ENCODE measurements at regions not wholly inside any gene's neighbourhood (a gene's known extent, or its start where the extent isn't known, plus 50 kb on each side); places are given as distances from the start of the nearest gene placed in this dataset.
"Not testable (repeated sequence)": the region's sequence is repeated elsewhere in the genome, so short reads cannot be mapped to it uniquely, and the experiment has no call there.

DNA sequence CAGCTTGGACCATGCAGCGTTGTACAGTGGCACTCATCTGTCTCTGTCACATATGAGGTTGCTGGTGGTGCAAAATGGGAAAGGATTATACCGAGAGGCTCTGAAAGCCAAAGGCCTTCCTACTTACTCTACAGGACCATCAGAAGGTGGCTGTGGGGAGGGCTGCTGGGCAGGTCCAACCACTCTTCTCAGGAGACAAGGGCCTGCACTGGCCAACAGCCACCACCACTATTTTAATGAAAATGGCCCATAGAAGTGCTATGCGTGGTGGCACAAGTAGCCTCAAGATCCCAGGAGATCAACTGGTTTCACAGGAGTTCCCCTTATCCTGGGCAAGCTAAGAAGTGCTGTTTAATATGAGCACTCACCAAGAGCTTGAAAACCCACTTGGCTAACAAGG lies 52.3 kb downstream of the MRPL57 start:
- no peak for DNase-seq (ENCODE audit: low read depth in 3 of 3)

DNA sequence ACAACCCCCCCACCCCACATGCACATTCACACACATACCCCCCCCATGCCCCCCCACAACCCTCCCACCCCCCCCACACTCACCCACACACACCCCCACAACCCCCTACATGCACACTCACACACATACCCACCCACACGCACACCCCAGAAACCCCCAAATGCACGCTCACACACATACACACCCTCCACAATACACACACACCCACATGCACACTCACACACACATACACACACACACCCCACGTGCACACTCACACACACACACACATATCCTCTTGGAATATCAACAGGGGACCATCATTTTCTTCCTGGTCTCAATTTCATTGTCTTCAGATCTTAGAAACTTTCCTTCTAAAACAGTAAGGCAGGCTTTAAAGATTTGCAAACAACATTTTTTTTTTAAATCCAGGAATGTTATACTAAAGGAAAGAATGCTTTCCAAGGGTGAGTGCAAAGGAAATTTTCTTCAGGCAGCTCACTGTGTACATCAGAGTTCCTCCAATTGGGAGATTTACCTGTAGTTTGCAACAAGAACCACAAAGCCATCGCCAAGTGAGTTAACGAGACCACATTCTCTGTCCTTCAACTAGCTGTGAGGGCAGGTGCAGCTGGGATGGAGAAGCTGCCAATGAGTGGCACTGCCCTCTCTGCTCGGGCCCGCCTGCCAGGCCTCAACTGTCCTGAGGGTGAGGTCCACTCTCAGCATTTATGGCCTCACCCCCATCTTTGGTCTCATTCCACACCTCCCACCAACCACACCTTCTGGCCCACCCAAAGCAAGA lies 53.0 kb downstream of the MRPL57 start:
- no peak for DNase-seq (ENCODE audit: low read depth in 3 of 3)

DNA sequence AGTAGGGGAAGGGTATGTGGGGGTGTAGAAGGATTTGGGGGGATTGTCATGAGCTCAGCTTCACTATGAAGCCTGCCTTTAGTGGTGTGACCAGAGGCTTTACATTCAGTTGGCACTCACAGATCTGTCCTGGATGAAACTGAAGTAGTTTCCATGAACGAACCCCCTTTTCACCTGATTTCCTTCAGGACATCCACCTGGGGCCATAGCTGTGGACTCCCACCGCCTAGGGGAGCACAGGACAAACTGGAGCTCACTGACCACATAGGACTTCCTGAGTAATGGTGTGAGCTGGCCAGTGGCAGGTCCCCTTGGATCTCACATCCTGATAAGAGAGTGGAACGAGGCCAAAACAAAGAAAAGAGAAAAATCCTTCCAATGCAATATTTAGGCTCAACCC lies 54.1 kb downstream of the MRPL57 start:
- DNase-seq (ENCODE audit: low read depth in 3 of 3): no peak

DNA sequence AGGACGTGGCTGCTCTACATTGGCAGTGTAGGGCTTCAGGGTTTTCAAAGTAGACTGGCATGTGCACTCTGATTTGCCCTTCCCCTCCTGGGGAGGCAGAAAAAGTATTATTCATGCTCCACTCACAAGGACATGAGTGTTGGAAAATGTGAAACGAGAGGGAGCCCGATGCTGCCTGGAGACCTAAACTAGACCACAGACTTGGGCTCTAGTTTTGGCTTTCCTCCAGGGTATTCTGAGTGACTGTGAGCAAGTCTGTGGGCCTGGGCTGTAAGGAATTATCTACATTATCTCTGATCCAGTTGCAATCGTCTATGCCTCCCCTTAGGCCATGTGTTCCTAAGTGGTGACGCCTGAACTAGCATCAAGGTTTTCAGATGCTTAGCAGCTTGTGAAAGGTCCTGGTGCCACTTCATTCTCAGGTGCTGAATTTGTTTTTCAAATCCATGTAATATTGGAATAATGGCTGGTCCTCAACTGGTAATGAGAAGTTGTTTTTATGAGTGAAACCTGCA lies 55.0 kb downstream of the MRPL57 start:
- DNase-seq (ENCODE audit: low read depth in 3 of 3): no peak

DNA sequence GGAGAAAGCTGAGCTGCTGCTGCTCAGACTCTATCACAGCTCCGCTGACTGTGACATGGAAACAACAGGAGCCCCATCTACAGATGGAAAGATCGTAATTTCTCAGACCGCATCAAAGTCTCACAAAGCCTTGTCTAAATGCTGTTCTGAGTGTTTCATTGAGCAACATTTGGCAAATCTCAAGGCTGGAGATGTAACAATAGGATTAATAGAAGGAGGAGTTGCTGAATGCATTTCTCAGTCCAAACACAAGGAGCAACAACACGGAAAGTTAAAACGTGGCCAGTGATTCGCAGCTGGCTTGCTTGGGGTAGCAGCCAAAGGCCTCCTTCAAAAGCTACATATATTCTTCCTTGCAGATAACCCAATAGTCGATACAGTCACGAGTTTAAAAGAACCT lies 55.7 kb downstream of the MRPL57 start:
- DNase-seq (ENCODE audit: low read depth in 3 of 3): no peak

DNA sequence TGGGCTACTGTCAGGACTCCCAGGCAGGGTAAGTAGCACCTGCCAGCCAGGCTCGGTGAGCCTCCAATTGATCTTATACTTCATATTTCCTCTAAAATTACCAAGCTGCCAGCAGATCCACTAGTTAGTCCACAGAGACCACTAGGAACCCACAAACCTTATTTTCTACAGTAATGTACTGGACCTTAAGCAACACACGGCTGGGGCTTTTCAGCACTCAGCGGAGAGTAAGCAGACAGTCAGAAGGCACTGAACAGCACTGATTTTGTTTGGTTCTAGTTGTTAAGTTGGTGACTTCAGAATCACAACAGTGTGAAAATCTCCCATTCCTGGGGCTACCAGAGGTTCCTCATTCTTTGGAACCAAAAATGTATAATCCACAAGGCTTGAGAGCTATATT lies 56.1 kb downstream of the MRPL57 start:
- DNase-seq (ENCODE audit: low read depth in 3 of 3): no peak

DNA sequence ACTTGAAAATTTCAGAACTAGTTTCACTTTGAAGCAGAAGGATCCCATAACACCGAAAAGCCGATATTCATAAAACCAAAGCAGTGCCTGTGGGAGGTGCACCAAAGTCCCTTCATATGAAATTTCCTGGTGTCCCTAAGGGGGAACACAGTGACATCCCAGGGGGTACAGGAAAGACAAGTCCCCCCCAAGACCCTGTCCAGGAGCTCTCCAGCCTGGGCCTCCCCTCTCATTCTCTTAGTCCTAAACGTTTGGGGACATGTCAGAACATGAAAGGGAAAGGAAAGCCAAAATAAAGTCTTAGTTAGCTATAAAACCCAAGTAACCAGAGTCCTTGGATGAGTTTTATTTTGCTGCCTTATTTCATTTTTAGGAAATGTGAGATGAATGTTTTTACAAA lies 56.6 kb downstream of the MRPL57 start:
- no peak for DNase-seq (ENCODE audit: low read depth in 3 of 3)

DNA sequence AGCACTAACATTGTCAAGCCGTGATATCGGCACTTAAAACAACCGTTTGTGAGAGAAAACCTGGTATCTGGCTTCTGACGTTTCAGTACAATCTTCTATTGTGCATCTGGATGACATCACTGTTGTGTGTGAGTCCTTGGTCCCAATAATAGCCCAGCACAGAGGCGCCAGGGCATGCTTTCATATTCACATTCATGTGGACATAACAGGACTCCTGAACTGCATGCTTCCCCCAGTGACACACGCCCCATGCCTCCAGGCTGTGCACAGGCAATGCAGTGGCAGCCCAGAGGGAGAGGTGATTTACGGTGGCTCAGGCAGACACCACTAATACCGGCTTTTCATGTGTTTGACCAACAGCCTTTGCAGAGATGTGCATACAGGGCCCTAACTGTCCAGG lies 58.1 kb downstream of the MRPL57 start:
- no peak for DNase-seq (ENCODE audit: low read depth in 3 of 3)

DNA sequence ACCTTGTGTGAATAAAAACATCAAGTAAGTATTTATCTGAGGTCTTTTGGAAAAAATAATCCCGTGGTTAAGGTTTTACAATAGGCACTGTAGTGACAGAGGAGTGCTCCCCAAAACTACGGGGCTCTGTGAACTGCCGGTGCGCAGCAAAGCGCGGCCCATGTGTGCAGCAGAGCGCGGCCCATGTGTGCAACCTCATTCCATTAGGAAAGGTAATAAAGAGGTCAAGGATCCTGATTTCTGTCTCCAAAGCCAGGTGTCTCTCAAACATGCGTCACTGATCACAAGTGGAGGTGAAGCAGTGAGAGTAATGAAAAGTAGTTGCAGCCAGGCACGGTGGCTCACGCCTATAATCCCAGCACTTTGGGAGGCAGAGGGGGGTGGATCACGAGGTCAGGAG lies 58.7 kb downstream of the MRPL57 start:
- no peak for DNase-seq (ENCODE audit: low read depth in 3 of 3)

DNA sequence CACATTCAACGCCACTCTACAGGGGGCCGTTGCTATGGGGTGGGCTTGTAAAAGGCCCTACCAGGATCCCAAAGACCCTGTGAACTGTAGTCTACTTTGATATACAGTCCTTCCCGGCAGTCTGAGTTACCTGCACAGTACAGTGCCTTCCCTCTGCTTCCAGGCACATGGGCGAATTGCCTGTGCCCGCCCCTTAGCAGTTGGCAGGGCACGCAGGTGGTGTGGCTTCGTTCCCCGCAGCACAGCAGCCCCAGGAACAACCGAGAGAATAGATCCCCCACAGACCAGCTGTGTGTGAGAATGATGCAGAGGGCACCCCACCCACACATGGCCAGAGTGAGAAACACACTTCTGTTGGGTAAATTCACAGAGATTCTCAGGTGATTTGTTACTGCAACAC lies 60.6 kb downstream of the MRPL57 start:
- no peak for DNase-seq (ENCODE audit: low read depth in 3 of 3)

DNA sequence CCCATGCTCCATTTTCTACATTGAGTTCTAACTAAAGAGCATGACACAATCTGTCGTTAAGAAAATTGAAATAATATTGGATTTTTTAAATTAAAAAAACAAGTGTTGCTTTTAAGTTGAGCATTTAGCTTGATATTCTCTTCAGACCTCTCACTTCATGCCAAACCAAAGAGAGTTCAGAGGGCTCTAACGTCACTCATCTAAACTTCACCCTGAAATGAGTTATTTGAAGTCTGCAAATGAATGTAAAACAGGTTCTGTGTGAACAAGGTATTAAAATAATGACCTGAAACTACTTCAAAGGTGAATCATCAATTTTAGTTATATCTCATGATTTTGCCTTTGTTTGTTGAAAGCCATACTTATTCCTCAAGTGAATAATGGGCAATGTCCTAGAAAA lies 61.8 kb downstream of the MRPL57 start:
- DNase-seq (ENCODE audit: low read depth in 3 of 3): no peak

DNA sequence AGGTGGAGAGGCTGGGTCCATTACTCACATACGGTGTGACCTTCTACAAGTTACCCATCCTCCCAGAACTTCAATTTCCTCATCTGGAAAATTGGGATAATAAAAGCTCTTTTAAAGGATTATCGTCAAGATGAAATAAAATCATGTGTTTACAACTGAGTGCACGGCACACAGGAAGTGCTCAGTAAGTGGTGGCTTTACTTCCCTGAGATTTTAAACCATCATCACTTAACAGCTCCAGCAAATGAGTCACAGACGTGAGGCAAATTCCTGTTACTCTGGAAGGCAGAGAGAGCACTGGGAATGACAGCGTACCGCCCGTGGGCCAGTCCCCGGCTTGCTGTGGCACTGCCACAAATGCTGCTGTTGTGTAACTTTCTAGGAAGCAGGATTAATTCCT lies 64.1 kb downstream of the MRPL57 start:
- no peak for DNase-seq (ENCODE audit: low read depth in 3 of 3)

DNA sequence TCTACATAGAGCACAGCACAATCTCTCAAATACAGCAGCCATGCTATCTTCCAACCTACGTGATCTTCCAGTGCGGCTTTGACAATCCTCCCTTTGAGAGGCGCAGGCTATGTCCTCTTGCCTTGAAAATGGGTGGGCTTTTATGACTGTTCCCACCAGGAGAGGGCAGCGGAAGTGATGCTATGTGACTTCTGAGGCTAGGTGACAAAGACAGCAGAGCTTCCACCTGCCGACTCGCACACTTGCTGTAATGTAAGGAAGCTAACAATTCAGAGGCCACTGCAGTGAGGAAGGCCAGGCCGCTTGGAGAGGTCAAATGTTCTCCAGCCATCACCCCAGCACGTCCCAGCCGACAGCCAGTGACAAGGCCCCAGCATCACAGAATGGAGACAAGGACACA lies 65.8 kb downstream of the MRPL57 start:
- DNase-seq (ENCODE audit: low read depth in 3 of 3): no peak

DNA sequence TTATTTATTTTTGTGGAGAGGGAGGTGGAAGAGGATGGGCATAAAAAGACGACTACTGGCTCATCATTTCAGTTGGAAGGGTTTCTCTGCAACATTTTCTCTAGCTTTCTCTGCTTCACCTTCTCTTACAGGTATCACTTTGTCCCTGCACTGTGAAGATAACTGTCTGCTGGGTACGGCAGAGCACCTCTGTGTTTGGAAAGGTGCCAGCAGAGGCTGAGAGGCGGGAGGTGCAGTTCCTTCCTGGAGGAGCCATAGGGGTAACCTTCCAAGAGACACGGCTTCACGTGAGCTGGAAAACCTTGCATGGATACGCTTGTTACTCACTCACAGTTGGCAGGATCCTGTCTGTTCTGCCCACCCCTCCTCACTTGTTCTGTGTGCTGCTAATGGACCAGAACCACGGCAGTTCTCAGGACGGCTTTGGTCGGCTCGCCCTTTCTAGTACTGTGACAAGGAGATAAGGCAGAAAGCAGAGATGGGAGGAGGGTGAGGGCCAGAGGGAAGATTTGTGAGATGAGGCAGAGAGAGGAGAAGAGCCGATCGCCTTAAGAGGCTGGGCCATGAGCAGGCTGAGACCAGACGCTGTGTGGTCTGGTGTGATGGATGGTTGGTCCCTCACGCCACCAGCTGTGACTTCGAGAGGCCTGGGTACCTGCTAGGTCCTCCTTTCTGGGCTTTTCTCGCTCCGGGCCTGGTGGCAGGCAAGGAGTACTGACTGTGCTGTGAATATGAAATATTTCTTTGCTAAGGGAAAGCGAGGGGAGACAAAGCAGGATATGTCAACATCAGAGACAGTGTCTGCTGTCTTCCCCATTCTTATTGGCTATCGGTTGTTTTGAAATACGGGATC lies 66.8 kb downstream of the MRPL57 start:
- DNase-seq (ENCODE audit: low read depth in 3 of 3): no peak

DNA sequence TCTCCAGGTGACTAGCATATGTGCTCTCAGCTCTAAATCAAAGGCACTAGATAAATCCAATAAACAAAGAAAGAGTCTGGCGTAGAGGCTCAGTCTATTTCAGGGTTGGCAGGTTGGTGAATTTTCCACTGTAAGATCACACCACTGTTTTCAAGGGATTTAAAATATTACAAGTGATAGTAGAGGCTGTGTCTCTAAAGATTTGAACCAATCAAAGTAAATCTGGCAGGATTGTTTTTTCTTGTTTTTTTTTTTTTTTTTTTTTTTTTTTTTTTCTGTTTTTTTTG lies 67.4 kb downstream of the MRPL57 start:
- DNase-seq (ENCODE audit: low read depth in 3 of 3): not testable (repeated sequence)

DNA sequence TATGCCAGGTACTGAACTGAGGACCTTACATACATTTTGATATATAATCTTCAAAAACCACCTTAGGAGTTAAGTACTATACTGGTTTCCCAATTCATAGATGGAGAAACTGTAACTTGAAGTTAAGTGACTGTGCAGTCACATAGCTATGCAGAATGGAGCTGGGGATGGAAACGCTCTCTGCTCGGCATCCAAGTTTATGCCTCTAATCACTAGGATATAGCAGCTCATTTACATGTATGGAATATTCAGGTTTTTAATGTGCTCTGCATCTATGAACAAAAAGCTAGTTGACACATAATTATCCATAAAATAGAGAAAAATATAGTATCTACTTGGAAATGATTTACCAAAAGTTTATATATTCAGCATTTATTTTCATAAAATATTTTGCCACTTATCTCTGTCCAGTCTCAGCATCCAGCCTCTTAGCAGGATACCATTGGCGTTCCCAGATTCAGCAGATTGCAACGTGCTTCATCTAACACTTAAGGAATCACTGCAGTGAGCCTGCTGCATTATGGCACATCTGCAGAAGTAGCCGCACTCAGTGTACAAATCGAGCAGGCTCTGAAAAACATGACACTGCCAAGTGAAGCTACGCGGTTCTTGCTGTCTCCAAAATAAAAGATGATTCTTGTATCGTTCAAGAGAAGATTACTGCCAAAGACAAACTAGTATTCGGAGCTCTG lies 70.4 kb downstream of the MRPL57 start:
- no peak for DNase-seq (ENCODE audit: low read depth in 3 of 3)

DNA sequence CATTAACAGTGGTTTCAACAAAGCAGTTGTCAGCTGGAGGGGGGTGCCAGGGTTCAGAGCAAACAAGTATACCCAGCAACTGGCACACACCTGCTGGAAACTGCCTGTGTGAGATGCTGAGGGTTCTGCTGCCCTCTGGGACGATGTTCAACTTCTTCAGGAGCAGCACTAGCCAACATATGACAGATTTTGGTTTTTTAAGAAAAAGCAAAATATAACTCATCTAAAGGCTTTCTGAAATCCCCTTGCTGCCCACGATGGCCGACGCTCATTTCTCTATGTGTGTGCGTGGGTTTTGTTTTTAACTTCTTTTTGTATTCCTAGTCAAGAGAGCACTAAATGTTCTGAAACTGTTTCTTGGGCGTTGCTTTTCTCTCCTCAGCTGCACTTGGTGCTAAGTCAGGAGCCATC lies 79.9 kb downstream of the MRPL57 start:
- DNase-seq (ENCODE audit: low read depth in 3 of 3): no peak

DNA sequence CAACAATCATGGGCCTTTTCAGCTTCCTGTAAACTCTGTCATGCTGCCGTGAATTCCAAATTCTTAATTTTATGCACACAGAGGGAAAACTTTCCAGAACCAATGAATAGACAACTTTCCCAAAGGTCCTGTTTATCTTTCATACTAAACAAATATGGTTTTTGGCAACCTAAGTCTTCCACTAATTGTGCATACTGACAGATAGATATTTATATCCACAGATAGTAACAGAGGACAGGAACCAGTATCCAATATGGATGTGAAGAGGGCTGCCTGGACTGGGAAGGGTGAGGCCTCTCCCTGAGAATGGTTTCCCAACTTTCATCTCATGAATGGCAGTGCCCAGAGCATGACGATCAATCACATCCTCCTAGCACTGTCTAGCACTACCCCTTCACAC lies 80.4 kb downstream of the MRPL57 start:
- no peak for DNase-seq (ENCODE audit: low read depth in 3 of 3)

DNA sequence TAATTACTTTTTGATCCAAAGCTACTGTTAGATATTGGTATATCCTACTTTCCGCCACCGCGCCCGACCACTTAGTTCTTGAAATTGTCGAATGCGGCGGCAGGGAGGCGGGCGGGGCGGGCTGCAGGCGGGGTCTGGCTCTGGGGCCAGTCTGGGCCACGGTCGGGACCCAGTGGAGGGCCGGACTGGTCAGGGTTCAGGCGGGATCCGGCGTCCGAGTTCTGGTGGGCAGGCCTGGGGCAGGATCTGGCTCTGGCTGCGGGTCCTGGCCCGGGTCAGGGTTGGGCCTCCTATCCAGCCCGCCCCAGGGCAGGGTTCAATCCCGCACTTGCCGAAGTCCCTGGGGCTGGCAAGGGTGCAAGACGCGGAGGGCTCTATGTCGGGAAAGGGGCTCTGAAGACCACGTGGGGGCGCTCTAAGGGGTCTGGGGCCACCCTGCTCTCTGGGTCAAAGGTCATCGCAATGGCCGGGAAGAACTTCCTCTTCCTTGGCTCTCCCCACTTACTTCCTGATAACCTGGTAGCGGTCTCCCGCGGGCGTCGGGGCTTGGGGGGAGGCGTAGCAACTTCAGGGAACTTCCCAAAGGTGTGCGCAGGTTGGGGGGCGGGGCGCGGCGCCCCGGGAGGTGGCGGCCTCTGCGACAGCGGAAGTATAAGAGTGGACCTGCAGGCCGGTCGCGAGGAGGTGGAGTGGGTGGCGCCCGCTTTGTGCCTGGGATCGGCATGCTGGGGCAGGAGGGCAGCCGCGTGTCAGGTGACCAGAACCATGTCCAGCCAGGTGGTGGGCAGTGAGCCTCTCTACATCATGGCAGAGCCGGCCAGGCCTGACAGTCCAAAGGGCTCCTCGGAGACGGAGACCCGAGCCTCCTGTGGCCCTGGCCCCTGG lies 83.4 kb downstream of the MRPL57 start:
- no peak for DNase-seq (ENCODE audit: low read depth in 3 of 3)

DNA sequence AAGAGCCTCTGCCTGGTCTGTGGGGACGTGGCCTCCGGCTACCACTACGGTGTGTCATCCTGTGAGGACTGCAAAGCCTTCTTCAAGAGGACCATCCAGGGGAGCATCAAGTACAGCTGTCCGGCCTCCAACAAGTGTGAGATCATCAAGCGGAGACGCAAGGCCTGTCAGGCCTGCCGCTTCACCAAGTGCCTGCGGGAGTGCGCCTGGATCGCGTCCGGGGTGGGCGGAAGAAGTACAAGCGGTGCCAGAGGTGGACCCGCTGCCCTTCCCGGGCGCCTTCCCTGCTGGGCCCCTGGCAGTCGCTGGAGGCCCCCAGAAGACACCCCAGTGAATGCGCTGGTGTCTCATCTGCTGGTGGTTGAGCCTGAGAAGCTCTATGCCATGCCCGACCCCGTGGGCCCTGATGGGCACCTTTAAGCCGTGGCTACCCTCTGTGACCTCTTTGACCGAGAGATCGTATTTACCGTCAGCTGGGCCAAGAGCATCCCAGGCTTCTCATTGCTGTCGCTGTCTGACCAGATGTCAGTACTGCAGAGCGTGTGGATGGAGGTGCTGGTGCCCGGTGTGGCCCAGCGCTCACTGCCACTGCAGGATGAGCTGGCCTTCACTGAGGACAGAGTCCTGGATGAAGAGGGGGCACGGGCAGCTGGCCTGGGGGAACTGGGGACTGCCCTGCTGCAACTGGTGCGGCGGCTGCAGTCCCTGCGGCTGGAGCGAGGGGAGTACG lies 84.3 kb downstream of the MRPL57 start:
- not testable (repeated sequence) for DNase-seq (ENCODE audit: low read depth in 3 of 3)

Data from stimulated activated CD4-positive, alpha-beta T cell treated with anti-CD3 and anti-CD28 coated beads, TNF-alpha, amount 100 ng/mL, for 4 hours (primary cell).